22Rv1 (cell line): ENCODE measurements at regions not wholly inside any gene's neighbourhood (a gene's known extent, or its start where the extent isn't known, plus 50 kb on each side); places are given as distances from the start of the nearest gene placed in this dataset.

Experiments used
- H3K27ac ChIP-seq: fragments of 450-650 bp; 2 replicates; pipeline ENCODE4 v1.5.1; 2017
- CTCF ChIP-seq: fragments of 450-650 bp; IDR thresholded peaks from 2 replicates; pipeline ENCODE4 v1.5.1; 2017; ENCODE audit warnings: mild to moderate bottlenecking
- ZFX ChIP-seq: fragments of 450-650 bp; IDR thresholded peaks from 2 replicates; pipeline ENCODE4 v1.6.1; 2017; ENCODE audit warnings: antibody characterized with exemption, borderline replicate concordance

- TF ChIP-seq ZFX (no peak), CTCF (no peak)
- H3K27ac ChIP-seq, result no peak overlapping the region
Observed at GRCh38 chr20:12072221-12072953, 154.7 kb downstream of the BTBD3 start.

GRCh38 chr20:12072954-12073264 lies 155.2 kb downstream of the BTBD3 start:
- TF ChIP-seq ZFX (no peak), CTCF (no peak)
- no peak overlapping the region for H3K27ac ChIP-seq

GRCh38 chr20:12074111-12074655 lies 156.5 kb downstream of the BTBD3 start:
- no peak overlapping the region for H3K27ac ChIP-seq

GRCh38 chr20:12076200-12076599 lies 158.5 kb downstream of the BTBD3 start:
- H3K27ac ChIP-seq, result no peak overlapping the region
- TF ChIP-seq ZFX, result no peak
- no peak for TF ChIP-seq CTCF

More at GRCh38 chr20:12074111-12074655, 156.5 kb downstream of the BTBD3 start:
- TF ChIP-seq ZFX (no peak), CTCF (no peak)

GRCh38 chr20:12077875-12078274 lies 160.2 kb downstream of the BTBD3 start:
- no peak overlapping the region for H3K27ac ChIP-seq
- no peak for TF ChIP-seq ZFX
- no peak for TF ChIP-seq CTCF

- TF ChIP-seq CTCF (no peak), ZFX (no peak)
- no peak overlapping the region for H3K27ac ChIP-seq
Observed at GRCh38 chr20:12079490-12079889, 161.8 kb downstream of the BTBD3 start.

GRCh38 chr20:12083269-12083668 lies 165.6 kb downstream of the BTBD3 start:
- TF ChIP-seq CTCF, result no peak
- TF ChIP-seq ZFX, result no peak
- no peak overlapping the region for H3K27ac ChIP-seq
